IMR-90 (cell line): ENCODE measurements at regions not wholly inside any gene's neighbourhood (a gene's known extent, or its start where the extent isn't known, plus 50 kb on each side); places are given as distances from the start of the nearest gene placed in this dataset.

Experiments
- ATAC-seq: fragments of 200-7000 bp; cut with Tn5 transposase; 2 replicates; pipeline ENCODE4 v1.9.1; 2020; ENCODE audit warnings: low read depth, mild to moderate bottlenecking, moderate library complexity
- BruUV-seq: library from RNA; stranded (reverse); fragments of 400-500 nt; replicated peaks from 2 replicates; lab custom pipeline; 2021; lab: Mats Ljungman, UMichigan
- CTCF ChIA-PET: fragments of 300-600 bp; formaldehyde crosslinking; extraction: SDS; loops from one replicate; lab custom pipeline; 2021; ENCODE audit warnings: antibody characterized with exemption; lab: Yijun Ruan, JAX
- POLR2A ChIA-PET: fragments of 300-600 bp; sonication (Branson Sonifier 250); formaldehyde crosslinking; loops from one replicate; lab custom pipeline; 2022; ENCODE audit warnings: antibody characterized with exemption; ENCODE audit not compliant: unreplicated experiment; lab: Charles Lee
- DNase-seq: peaks from one replicate; pipeline ENCODE4 v3.0.0; 2013
- H2AFZ ChIP-seq: replicated peaks from 2 replicates; pipeline ENCODE3; 2013; ENCODE audit warnings: low read length, mild to moderate bottlenecking; ENCODE audit not compliant: poor library complexity
- H2AK5ac ChIP-seq: 2 replicates; pipeline ENCODE4 v1.6.1; 2013; ENCODE audit warnings: low read depth, low read length, inconsistent platforms
- H2AK9ac ChIP-seq: replicated peaks from 2 replicates; pipeline ENCODE3; 2013; ENCODE audit warnings: mild to moderate bottlenecking, low read depth, low read length, moderate library complexity; ENCODE audit not compliant: poor library complexity
- H2BK120ac ChIP-seq: 2 replicates; pipeline ENCODE4 v1.6.1; 2013; ENCODE audit warnings: low read depth, low read length, inconsistent platforms
- H2BK15ac ChIP-seq: 3 replicates; pipeline ENCODE4 v1.6.1; 2013; ENCODE audit warnings: low read depth, low read length, inconsistent platforms
- H2BK20ac ChIP-seq: 2 replicates; pipeline ENCODE4 v1.6.1; 2013; ENCODE audit warnings: low read depth, mild to moderate bottlenecking, inconsistent platforms, low read length, moderate library complexity
- H2BK5ac ChIP-seq: 2 replicates; pipeline ENCODE4 v1.6.1; 2013; ENCODE audit warnings: mild to moderate bottlenecking, low read depth, low read length, inconsistent platforms; ENCODE audit not compliant: poor library complexity, severe bottlenecking
- H3K14ac ChIP-seq: replicated peaks from 2 replicates; pipeline ENCODE4 v1.6.1; 2013; ENCODE audit warnings: low read depth, low read length, inconsistent platforms
- H3K18ac ChIP-seq: 2 replicates; pipeline ENCODE4 v1.6.1; 2013; ENCODE audit warnings: low read depth, low read length, control low read depth
- H3K23ac ChIP-seq: 2 replicates; pipeline ENCODE4 v1.6.1; 2013; ENCODE audit warnings: low read depth, low read length, inconsistent platforms
- H3K27ac ChIP-seq: 2 replicates; pipeline ENCODE4 v1.5.1; 2013; ENCODE audit warnings: mild to moderate bottlenecking, control low read depth, low read length; ENCODE audit not compliant: insufficient read depth
- H3K27me3 ChIP-seq: 2 replicates; pipeline ENCODE4 v1.6.1; 2013; ENCODE audit warnings: low read length; ENCODE audit not compliant: control insufficient read depth, insufficient read depth
- H3K36me3 ChIP-seq: 2 replicates; pipeline ENCODE4 v1.6.1; 2013; ENCODE audit warnings: low read length, mixed read lengths; ENCODE audit not compliant: control insufficient read depth, insufficient read depth
- H3K4ac ChIP-seq: 2 replicates; pipeline ENCODE4 v1.6.1; 2013; ENCODE audit warnings: low read depth, low read length, inconsistent platforms
- H3K4me1 ChIP-seq: 2 replicates; pipeline ENCODE4 v1.6.1; 2013; ENCODE audit warnings: low read length, mixed read lengths; ENCODE audit not compliant: control insufficient read depth, insufficient read depth
- H3K4me2 ChIP-seq: 2 replicates; pipeline ENCODE4 v1.6.1; 2013; ENCODE audit warnings: low read depth, mild to moderate bottlenecking, control low read depth, low read length, moderate library complexity
- H3K4me3 ChIP-seq: 2 replicates; pipeline ENCODE4 v1.5.1; 2013; ENCODE audit warnings: low read depth, mild to moderate bottlenecking, control low read depth, low read length, moderate library complexity; ENCODE audit not compliant: insufficient read depth
- H3K56ac ChIP-seq: 2 replicates; pipeline ENCODE4 v1.6.1; 2013; ENCODE audit warnings: low read length, inconsistent platforms; ENCODE audit not compliant: insufficient read depth; ENCODE audit errors: extremely low read depth
- H3K79me1 ChIP-seq, 2 experiments: 2 replicates each; pipeline ENCODE4 v1.6.1; 2013; ENCODE audit warnings: low read length in 2 of 2, inconsistent platforms in 1 of 2, low read depth in 1 of 2
- H3K9ac ChIP-seq: 2 replicates; pipeline ENCODE4 v1.6.1; 2013; ENCODE audit warnings: low read depth, low read length, control low read depth
- H3K9me1 ChIP-seq: 2 replicates; pipeline ENCODE4 v1.6.1; 2013; ENCODE audit warnings: low read length, inconsistent platforms; ENCODE audit not compliant: insufficient read depth
- H3K9me3 ChIP-seq: 2 replicates; pipeline ENCODE4 v1.6.1; 2013; ENCODE audit warnings: low read length; ENCODE audit not compliant: control insufficient read depth, insufficient read depth
- H4K20me1 ChIP-seq: 2 replicates; pipeline ENCODE4 v1.6.1; 2013; ENCODE audit warnings: low read length, inconsistent platforms; ENCODE audit not compliant: insufficient read depth
- H4K5ac ChIP-seq: 2 replicates; pipeline ENCODE4 v1.6.1; 2013; ENCODE audit warnings: mild to moderate bottlenecking, low read depth, low read length, control low read depth
- H4K8ac ChIP-seq, 2 experiments: 2 replicates each; pipeline ENCODE4 v1.6.1; 2013; ENCODE audit warnings: low read depth in 2 of 2, low read length in 2 of 2, control low read depth in 1 of 2, inconsistent platforms in 1 of 2
- H4K91ac ChIP-seq: 2 replicates; pipeline ENCODE4 v1.6.1; 2013; ENCODE audit warnings: low read depth, low read length, inconsistent platforms; ENCODE audit not compliant: insufficient read depth
- CHD1 ChIP-seq: IDR thresholded peaks from 2 replicates; pipeline ENCODE4 v1.6.1; 2012; ENCODE audit warnings: low read depth, low read length, improper control_type of control experiment
- MXI1 ChIP-seq: IDR thresholded peaks from 2 replicates; pipeline ENCODE4 v1.6.1; 2012; ENCODE audit warnings: low read depth, mild to moderate bottlenecking, low read length, moderate library complexity, borderline replicate concordance
- SMC3 ChIP-seq: fragments of 150-350 bp; IDR thresholded peaks from 2 replicates; pipeline ENCODE4 v1.6.1; 2016; ENCODE audit warnings: low read depth, mild to moderate bottlenecking, antibody characterized with exemption, low read length, moderate library complexity
- WGBS, 2 experiments: methylation state at CpG; one replicate each; pipeline versions ENCODE4 v1.1.5 to v1.1.7; 2013; ENCODE audit warnings: missing lambda C conversion rate in 2 of 2; ENCODE audit not compliant: insufficient read length in 1 of 2; ENCODE audit errors: extremely low coverage in 2 of 2; 5-methylcytosine and 5-hydroxymethylcytosine counted together
- dilution Hi-C: fragments of 300-500 bp; cut with HindIII; formaldehyde crosslinking; loops from one replicate; pipeline ENCODE4 v1.14.3; 2018; ENCODE audit warnings: low sequenced_read_pairs; ENCODE audit not compliant: unreplicated experiment
- in situ Hi-C: fragments of 300-500 bp; cut with MboI; formaldehyde crosslinking; loops from 3 replicates; pipeline ENCODE4 v1.14.3; 2019; ENCODE audit warnings: low sequenced_read_pairs, inconsistent platforms, mixed read lengths
- intact Hi-C: fragments of 100-400 bp; cut with micrococcal nuclease; formaldehyde crosslinking; loops from 2 replicates; pipeline ENCODE4 v1.10.0; 2022

DNA sequence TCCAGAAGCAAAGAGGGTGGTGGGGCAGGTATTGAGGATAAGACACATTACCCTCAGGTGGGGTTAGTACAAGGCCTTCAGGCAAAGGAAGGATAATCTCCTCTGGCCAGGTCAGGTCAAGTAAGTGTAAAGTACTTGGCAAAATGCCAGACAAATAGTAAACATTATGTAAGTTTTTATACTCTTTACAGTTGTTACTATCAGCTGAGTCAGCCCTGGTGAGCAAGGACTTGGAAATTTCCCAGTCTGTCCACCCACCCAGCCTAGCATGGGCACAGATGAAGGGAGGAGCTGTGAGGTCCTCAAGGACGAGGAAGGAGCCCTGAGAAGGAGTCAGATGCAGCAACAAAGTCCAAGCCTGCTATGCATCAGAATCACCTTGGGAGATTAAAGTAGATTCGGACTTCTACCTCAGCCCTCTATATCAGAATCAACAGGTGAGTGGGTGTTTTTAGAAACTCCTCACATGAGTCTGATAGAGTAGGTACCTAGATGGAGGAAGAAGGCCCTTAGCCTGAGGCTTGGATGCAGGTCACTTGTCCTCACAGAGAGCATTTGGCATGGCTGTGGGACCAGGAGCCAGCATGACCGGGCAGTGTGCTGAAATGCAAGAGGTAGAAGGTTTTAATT lies 50.2 kb upstream of the BARX1 start:
- no peak overlapping the region for H3K14ac ChIP-seq
- dilution Hi-C loops, result no loop called here
- no peaks in the 10 kb centered on the region for H3K9me1 ChIP-seq
- H2AFZ ChIP-seq, result no peak overlapping the region
- no peak overlapping the region for H4K8ac ChIP-seq
- H2BK5ac ChIP-seq, result no peak overlapping the region
- intact Hi-C loops, result no loop called here
- DNase-seq (peak; percentile 44), ATAC-seq (no peak)
- H3K4me2 ChIP-seq, result no peak overlapping the region
- H3K27me3 ChIP-seq, result peaks cover 2% of the 10 kb centered on the region; the same call in 1 of the 2 replicates
- no peak for TF ChIP-seq SMC3
- TF ChIP-seq MXI1, result no peak
- TF ChIP-seq CHD1, result no peak
- no peak overlapping the region for H2BK120ac ChIP-seq
- H3K56ac ChIP-seq, result no peak overlapping the region
- in situ Hi-C loops, result no loop called here
- H2BK20ac ChIP-seq, result no peak overlapping the region
- H2AK9ac ChIP-seq, result no peak overlapping the region
- POLR2A ChIA-PET, result no interaction called here
- H3K4me3 ChIP-seq, result no peak overlapping the region
- H4K20me1 ChIP-seq, result no peaks in the 10 kb centered on the region
- no peak overlapping the region for H2AK5ac ChIP-seq
- no CpG with 5 or more reads among the region's 3 CpGs for WGBS, 2 experiments
- H3K4ac ChIP-seq, result no peak overlapping the region
- no peaks in the 10 kb centered on the region for H3K36me3 ChIP-seq
- no peaks in the 10 kb centered on the region for H3K79me1 ChIP-seq
- no peak overlapping the region for H3K18ac ChIP-seq
- H3K9me3 ChIP-seq, result no peaks in the 10 kb centered on the region
- H3K4me1 ChIP-seq, result no peaks in the 10 kb centered on the region
- CTCF ChIA-PET, result interaction anchor here (0.7 kb wide), 1 partner anchor 208 kb away, joined by 3 read pairs; no protein-coding TSS in a partner anchor
- no peak overlapping the region for H2BK15ac ChIP-seq
- no peak overlapping the region for H3K27ac ChIP-seq
- H4K91ac ChIP-seq, result no peak overlapping the region
- BruUV-seq, result no TSS peak
- no peak overlapping the region for H3K23ac ChIP-seq
- no peak overlapping the region for H4K5ac ChIP-seq
- no peak overlapping the region for H3K9ac ChIP-seq
